Activated naive CD8-positive, alpha-beta T cell treated with anti-CD3 and anti-CD28 coated beads, Interleukin-2, amount 10 ng/mL, durations not matched to agents 7 days and 5 days (primary cell): ENCODE measurements at regions not wholly inside any gene's neighbourhood (a gene's known extent, or its start where the extent isn't known, plus 50 kb on each side); places are given as distances from the start of the nearest gene placed in this dataset.
A peak's percentile ranks its signal among the peaks of the same experiment; 100 is the strongest.

ENCODE experiments used
- ATAC-seq: fragments of 150-1000 bp; cut with Tn5 transposase; one replicate; pipeline ENCODE4 v1.10.0; 2021; ENCODE audit warnings: low read depth, moderate library complexity
- POLR2A ChIA-PET: fragments of 350-600 bp; sonication (Branson Sonifier 250); formaldehyde crosslinking; loops from one replicate; lab custom pipeline; 2021; ENCODE audit warnings: antibody characterized with exemption; lab: Charles Lee
- DNase-seq: peaks from one replicate; pipeline ENCODE4 v3.0.0; 2021
- H3K27ac Mint-ChIP-seq: one replicate; pipeline ENCODE4 v1.8.0; 2022; ENCODE audit warnings: mild to moderate bottlenecking, mixed read lengths
- H3K27me3 Mint-ChIP-seq: one replicate; pipeline ENCODE4 v1.8.0; 2022; ENCODE audit warnings: mild to moderate bottlenecking, moderate library complexity, mixed read lengths
- H3K36me3 Mint-ChIP-seq: one replicate; pipeline ENCODE4 v1.8.0; 2021; ENCODE audit warnings: mild to moderate bottlenecking, mixed read lengths
- H3K4me1 Mint-ChIP-seq: one replicate; pipeline ENCODE4 v1.8.0; 2021; ENCODE audit warnings: mixed read lengths
- H3K4me3 Mint-ChIP-seq: one replicate; pipeline ENCODE4 v1.8.0; 2022; ENCODE audit warnings: mild to moderate bottlenecking, moderate library complexity, mixed read lengths
- H3K9me3 Mint-ChIP-seq: one replicate; pipeline ENCODE4 v1.8.0; 2021; ENCODE audit warnings: mixed read lengths

GRCh38 chr5:88666761-88667495 is 216.1 kb downstream of the MEF2C start:
- Mint-ChIP-seq H3K27me3 (peaks cover 92% of the 10 kb centered on the region), H3K36me3 (no peaks in the 10 kb centered on the region), H3K9me3 (peaks cover 2% of the 10 kb centered on the region), H3K27ac (no peak overlapping the region), H3K4me1 (peaks cover 29% of the 10 kb centered on the region), H3K4me3 (peak overlapping the region; percentile 85)
- DNase-seq (no peak), ATAC-seq (peak; percentile 30)
- POLR2A ChIA-PET: interaction anchor here (0.6 kb wide), 1 partner anchor 1437 kb away, joined by 5 read pairs; no protein-coding TSS in a partner anchor

GRCh38 chr5:88665750-88666215 is 217.2 kb downstream of the MEF2C start:
- H3K27me3 Mint-ChIP-seq: peaks cover 91% of the 10 kb centered on the region
- peaks cover 30% of the 10 kb centered on the region for H3K4me1 Mint-ChIP-seq
- ATAC-seq (no peak), DNase-seq (no peak)
- H3K36me3 Mint-ChIP-seq: no peaks in the 10 kb centered on the region
- H3K9me3 Mint-ChIP-seq: peaks cover 2% of the 10 kb centered on the region
- POLR2A ChIA-PET: no interaction called here
- no peak overlapping the region for H3K27ac Mint-ChIP-seq
- H3K4me3 Mint-ChIP-seq: peak overlapping the region; percentile 85

GRCh38 chr5:88664645-88665044 is 218.3 kb downstream of the MEF2C start:
- Mint-ChIP-seq H3K4me3 (no peak overlapping the region), H3K36me3 (peaks cover 2% of the 10 kb centered on the region), H3K4me1 (peaks cover 34% of the 10 kb centered on the region), H3K27ac (no peak overlapping the region), H3K9me3 (peaks cover 2% of the 10 kb centered on the region), H3K27me3 (peaks cover 90% of the 10 kb centered on the region)
- POLR2A ChIA-PET: no interaction called here
- ATAC-seq (no peak), DNase-seq (no peak)

GRCh38 chr5:88663793-88664216 is 219.2 kb downstream of the MEF2C start:
- ATAC-seq (no peak), DNase-seq (no peak)
- H3K4me3 Mint-ChIP-seq: no peak overlapping the region
- peaks cover 2% of the 10 kb centered on the region for H3K9me3 Mint-ChIP-seq
- POLR2A ChIA-PET: no interaction called here
- peaks cover 34% of the 10 kb centered on the region for H3K4me1 Mint-ChIP-seq
- H3K36me3 Mint-ChIP-seq: peaks cover 2% of the 10 kb centered on the region
- peaks cover 91% of the 10 kb centered on the region for H3K27me3 Mint-ChIP-seq
- H3K27ac Mint-ChIP-seq: no peak overlapping the region

GRCh38 chr5:88662846-88663245 is 220.1 kb downstream of the MEF2C start:
- Mint-ChIP-seq H3K27ac (no peak overlapping the region), H3K9me3 (peaks cover 2% of the 10 kb centered on the region), H3K4me1 (peaks cover 32% of the 10 kb centered on the region), H3K36me3 (peaks cover 2% of the 10 kb centered on the region), H3K27me3 (peaks cover 91% of the 10 kb centered on the region), H3K4me3 (no peak overlapping the region)
- POLR2A ChIA-PET: no interaction called here
- ATAC-seq: no peak
- DNase-seq: no peak

GRCh38 chr5:88661806-88662207 is 221.2 kb downstream of the MEF2C start:
- peaks cover 87% of the 10 kb centered on the region for H3K27me3 Mint-ChIP-seq
- H3K36me3 Mint-ChIP-seq: peaks cover 2% of the 10 kb centered on the region
- ATAC-seq (no peak), DNase-seq (no peak)
- H3K9me3 Mint-ChIP-seq: peaks cover 2% of the 10 kb centered on the region
- H3K27ac Mint-ChIP-seq: no peak overlapping the region
- POLR2A ChIA-PET: no interaction called here
- H3K4me1 Mint-ChIP-seq: peaks cover 22% of the 10 kb centered on the region
- no peak overlapping the region for H3K4me3 Mint-ChIP-seq

GRCh38 chr5:88660947-88661805 is 221.8 kb downstream of the MEF2C start:
- peaks cover 2% of the 10 kb centered on the region for H3K9me3 Mint-ChIP-seq
- H3K27me3 Mint-ChIP-seq: peaks cover 85% of the 10 kb centered on the region
- no peak overlapping the region for H3K27ac Mint-ChIP-seq
- peak; percentile 61 for DNase-seq
- POLR2A ChIA-PET: no interaction called here
- H3K4me3 Mint-ChIP-seq: peak overlapping the region; percentile 60
- peaks cover 2% of the 10 kb centered on the region for H3K36me3 Mint-ChIP-seq
- H3K4me1 Mint-ChIP-seq: peaks cover 16% of the 10 kb centered on the region
- peak; percentile 68 for ATAC-seq

GRCh38 chr5:88660264-88660946 is 222.6 kb downstream of the MEF2C start:
- H3K4me1 Mint-ChIP-seq: peaks cover 9% of the 10 kb centered on the region
- DNase-seq (no peak), ATAC-seq (peak; percentile 15)
- H3K9me3 Mint-ChIP-seq: peaks cover 2% of the 10 kb centered on the region
- H3K4me3 Mint-ChIP-seq: peak overlapping the region; percentile 60
- peaks cover 78% of the 10 kb centered on the region for H3K27me3 Mint-ChIP-seq
- no peak overlapping the region for H3K27ac Mint-ChIP-seq
- POLR2A ChIA-PET: no interaction called here
- H3K36me3 Mint-ChIP-seq: peaks cover 2% of the 10 kb centered on the region

- POLR2A ChIA-PET: no interaction called here
- H3K9me3 Mint-ChIP-seq: peaks cover 2% of the 10 kb centered on the region
- no peak for ATAC-seq
- H3K4me3 Mint-ChIP-seq: peak overlapping the region; percentile 47
- H3K27me3 Mint-ChIP-seq: peaks cover 71% of the 10 kb centered on the region
- peaks cover 9% of the 10 kb centered on the region for H3K4me1 Mint-ChIP-seq
- no peak overlapping the region for H3K27ac Mint-ChIP-seq
- no peak for DNase-seq
- peaks cover 2% of the 10 kb centered on the region for H3K36me3 Mint-ChIP-seq
These were observed 223.3 kb downstream of the MEF2C start for GRCh38 chr5:88659529-88660263.

GRCh38 chr5:88658886-88659285 is 224.1 kb downstream of the MEF2C start:
- Mint-ChIP-seq H3K4me1 (peaks cover 9% of the 10 kb centered on the region), H3K27ac (no peak overlapping the region), H3K36me3 (peaks cover 2% of the 10 kb centered on the region), H3K4me3 (no peak overlapping the region), H3K9me3 (peaks cover 2% of the 10 kb centered on the region), H3K27me3 (peaks cover 65% of the 10 kb centered on the region)
- ATAC-seq (no peak), DNase-seq (no peak)
- POLR2A ChIA-PET: no interaction called here

GRCh38 chr5:88657906-88658775 is 224.8 kb downstream of the MEF2C start:
- DNase-seq: no peak
- no peaks in the 10 kb centered on the region for H3K9me3 Mint-ChIP-seq
- no peak overlapping the region for H3K27ac Mint-ChIP-seq
- peaks cover 2% of the 10 kb centered on the region for H3K36me3 Mint-ChIP-seq
- H3K27me3 Mint-ChIP-seq: peaks cover 63% of the 10 kb centered on the region
- POLR2A ChIA-PET: no interaction called here
- peaks cover 9% of the 10 kb centered on the region for H3K4me1 Mint-ChIP-seq
- H3K4me3 Mint-ChIP-seq: no peak overlapping the region
- ATAC-seq: no peak

- Mint-ChIP-seq H3K4me3 (no peak overlapping the region), H3K9me3 (no peaks in the 10 kb centered on the region), H3K36me3 (peaks cover 2% of the 10 kb centered on the region), H3K27ac (no peak overlapping the region), H3K4me1 (peaks cover 7% of the 10 kb centered on the region), H3K27me3 (peaks cover 57% of the 10 kb centered on the region)
- ATAC-seq: no peak
- POLR2A ChIA-PET: no interaction called here
- no peak for DNase-seq
These were observed 225.8 kb downstream of the MEF2C start for GRCh38 chr5:88657136-88657535.
